ENCODE measurements at regions not wholly inside any gene's neighbourhood (a gene's known extent, or its start where the extent isn't known, plus 50 kb on each side); places are given as distances from the start of the nearest gene placed in this dataset.

- TF ChIP-seq EP300 (IDR thresholded peaks at IDR 0.05) (no peak), CTCF (IDR thresholded peaks at IDR 0.05) (no peak), POLR2AphosphoS5 (IDR thresholded peaks at IDR 0.05) (no peak), POLR2A (IDR thresholded peaks at IDR 0.05) (no peak)
- DNase-seq, result no peak
- Histone ChIP-seq H3K4me3 (no peak overlapping the region), H3K9me3 (no peaks in the 10 kb centered on the region), H3K36me3 (no peaks in the 10 kb centered on the region), H3K4me1 (peaks cover 0 to 14% (median 10%) of the 10 kb centered on the region in 4 donors), H3K27ac (no peak overlapping the region), H3K27me3 (no peaks in the 10 kb centered on the region)
- intact Hi-C loops (cut with DNase I), result no loop called here
- WGBS, 2 donors, result 82 to 85% methylated on average over 2 of the region's 2 CpGs
Measured at GRCh38 chr1:118564961-118565703, 380.1 kb upstream of the SPAG17 start.

DNA sequence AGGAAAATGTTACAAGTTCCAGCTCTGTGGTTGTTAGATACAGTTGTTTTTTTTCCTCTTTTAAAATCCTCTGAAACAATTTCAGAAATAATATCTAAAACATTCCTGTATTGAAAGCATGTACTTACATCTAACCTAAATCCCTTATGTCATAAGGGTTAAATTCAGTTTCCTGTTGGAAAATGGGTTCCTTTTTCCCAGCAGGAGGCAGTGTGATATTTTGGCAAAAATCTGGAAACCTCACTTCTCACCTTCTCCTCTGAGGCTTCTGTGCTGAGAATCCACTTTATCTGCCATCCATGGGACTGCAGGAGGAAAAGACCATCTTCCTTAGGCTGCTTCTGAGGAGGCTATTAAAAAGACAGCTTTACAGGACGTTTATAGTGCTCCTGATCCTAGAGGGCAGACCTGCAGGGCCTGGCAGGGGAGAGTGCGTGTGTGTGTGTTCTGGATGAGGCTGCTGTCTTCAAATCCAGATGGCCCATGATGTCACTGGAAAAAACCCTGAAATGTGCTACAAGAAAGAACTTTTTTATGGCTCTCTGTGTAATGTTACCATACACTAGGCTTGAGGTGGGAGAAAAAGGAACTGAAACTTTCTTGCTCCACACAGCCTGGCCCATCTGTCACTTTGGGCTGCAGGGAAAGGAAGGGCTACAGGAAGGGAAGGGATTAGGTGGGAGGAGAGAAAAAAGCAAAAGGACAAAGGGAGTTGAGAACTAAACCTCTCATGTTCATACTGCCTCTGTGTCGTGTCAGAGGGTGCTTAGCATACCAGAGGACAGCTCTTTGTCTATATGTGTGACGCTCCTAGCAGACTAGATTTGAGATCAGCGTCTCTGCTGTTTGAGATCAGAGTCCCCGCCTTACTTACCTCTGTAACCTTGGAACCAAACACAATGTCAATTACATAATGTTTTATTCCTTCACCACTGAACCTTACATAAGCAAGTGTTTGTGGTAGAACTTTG lies 379.2 kb upstream of the SPAG17 start:
- Histone ChIP-seq H3K27me3 (no peaks in the 10 kb centered on the region), H3K36me3 (no peaks in the 10 kb centered on the region), H3K9me3 (no peaks in the 10 kb centered on the region), H3K4me1 (peaks cover 0 to 14% (median 10%) of the 10 kb centered on the region in 4 donors), H3K4me3 (no peak overlapping the region), H3K27ac (no peak overlapping the region)
- 39 to 41% methylated on average over 6 of the region's 6 CpGs for WGBS, 2 donors
- DNase-seq, result no peak
- intact Hi-C loops (cut with DNase I), result no loop called here
- TF ChIP-seq POLR2A (IDR thresholded peaks at IDR 0.05) (no peak), EP300 (IDR thresholded peaks at IDR 0.05) (peak in 1 of 4 donors; percentile 13), CTCF (IDR thresholded peaks at IDR 0.05) (no peak), POLR2AphosphoS5 (IDR thresholded peaks at IDR 0.05) (peak in 3 of 4 donors; percentile 48 to 64 (median 57))

GRCh38 chr1:118558933-118559332 lies 373.9 kb upstream of the SPAG17 start:
- intact Hi-C loops (cut with DNase I), result no loop called here
- Histone ChIP-seq H3K4me3 (no peak overlapping the region), H3K9me3 (no peaks in the 10 kb centered on the region), H3K36me3 (no peaks in the 10 kb centered on the region), H3K27ac (no peak overlapping the region), H3K4me1 (peaks cover 0 to 1% (median under 1%) of the 10 kb centered on the region in 4 donors), H3K27me3 (no peaks in the 10 kb centered on the region)
- WGBS, 2 donors, result 82 to 84% methylated on average over 3 of the region's 3 CpGs
- TF ChIP-seq POLR2A (IDR thresholded peaks at IDR 0.05) (no peak), EP300 (IDR thresholded peaks at IDR 0.05) (no peak), CTCF (IDR thresholded peaks at IDR 0.05) (no peak), POLR2AphosphoS5 (IDR thresholded peaks at IDR 0.05) (no peak)
- DNase-seq, result no peak

DNA sequence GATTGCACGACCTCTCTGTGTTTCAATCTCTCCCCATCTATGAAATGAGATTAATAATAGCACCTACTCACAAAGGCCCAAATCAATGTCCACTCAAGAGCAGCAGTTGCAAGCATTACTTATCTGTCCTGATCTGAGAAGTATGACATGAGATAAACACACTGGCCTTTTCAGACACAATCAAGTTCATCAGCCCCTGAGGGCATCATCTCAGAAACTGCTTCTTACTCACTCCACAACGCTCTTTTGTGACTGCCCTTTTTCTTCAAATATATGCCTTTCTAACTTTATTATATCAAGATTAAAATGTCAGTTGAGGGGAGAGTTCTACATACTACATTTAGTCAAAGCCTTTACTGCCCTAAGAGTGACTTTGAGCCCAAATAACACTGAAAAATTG lies 371.9 kb upstream of the SPAG17 start:
- 49 to 67% methylated on average over 2 of the region's 2 CpGs for WGBS, 2 donors

More for the DNA sequence above, 371.9 kb upstream of the SPAG17 start:
- Histone ChIP-seq H3K4me3 (no peak overlapping the region), H3K27ac (no peak overlapping the region), H3K9me3 (no peaks in the 10 kb centered on the region), H3K4me1 (no peaks in the 10 kb centered on the region), H3K27me3 (no peaks in the 10 kb centered on the region), H3K36me3 (no peaks in the 10 kb centered on the region)
- intact Hi-C loops (cut with DNase I), result no loop called here
- DNase-seq, result no peak
- TF ChIP-seq EP300 (IDR thresholded peaks at IDR 0.05), result no peak
- TF ChIP-seq CTCF (IDR thresholded peaks at IDR 0.05), result no peak
- TF ChIP-seq POLR2AphosphoS5 (IDR thresholded peaks at IDR 0.05), result no peak
- no peak for TF ChIP-seq POLR2A (IDR thresholded peaks at IDR 0.05)

Measured in sigmoid colon (tissue), 6 donors.